ENCODE measurements at regions not wholly inside any gene's neighbourhood (a gene's known extent, or its start where the extent isn't known, plus 50 kb on each side); places are given as distances from the start of the nearest gene placed in this dataset.

DNA sequence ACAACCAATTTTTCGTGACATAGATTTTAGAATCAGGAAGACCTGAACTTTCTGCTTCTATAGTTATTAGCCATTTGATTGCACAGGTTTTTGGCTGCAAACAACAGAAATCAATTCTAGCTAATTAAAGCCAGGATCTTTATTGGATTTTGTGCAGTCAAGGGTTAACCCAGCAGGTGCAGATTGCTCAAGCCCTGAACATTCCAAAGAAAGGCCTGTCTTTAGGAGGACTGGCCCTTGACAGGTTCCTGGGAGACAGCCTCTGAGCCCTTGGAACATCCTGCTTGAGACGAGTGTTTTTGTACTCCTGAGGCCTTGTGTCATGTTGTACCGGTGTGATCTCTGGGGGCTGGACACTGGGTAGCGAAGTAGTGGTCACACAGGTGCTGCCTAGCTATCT is 174.6 kb downstream of the PTCSC3 start:
- TF ChIP-seq POLR2A (IDR thresholded peaks at IDR 0.05; ENCODE audit: low read depth), result no peak
- TF ChIP-seq, protein P1, sequence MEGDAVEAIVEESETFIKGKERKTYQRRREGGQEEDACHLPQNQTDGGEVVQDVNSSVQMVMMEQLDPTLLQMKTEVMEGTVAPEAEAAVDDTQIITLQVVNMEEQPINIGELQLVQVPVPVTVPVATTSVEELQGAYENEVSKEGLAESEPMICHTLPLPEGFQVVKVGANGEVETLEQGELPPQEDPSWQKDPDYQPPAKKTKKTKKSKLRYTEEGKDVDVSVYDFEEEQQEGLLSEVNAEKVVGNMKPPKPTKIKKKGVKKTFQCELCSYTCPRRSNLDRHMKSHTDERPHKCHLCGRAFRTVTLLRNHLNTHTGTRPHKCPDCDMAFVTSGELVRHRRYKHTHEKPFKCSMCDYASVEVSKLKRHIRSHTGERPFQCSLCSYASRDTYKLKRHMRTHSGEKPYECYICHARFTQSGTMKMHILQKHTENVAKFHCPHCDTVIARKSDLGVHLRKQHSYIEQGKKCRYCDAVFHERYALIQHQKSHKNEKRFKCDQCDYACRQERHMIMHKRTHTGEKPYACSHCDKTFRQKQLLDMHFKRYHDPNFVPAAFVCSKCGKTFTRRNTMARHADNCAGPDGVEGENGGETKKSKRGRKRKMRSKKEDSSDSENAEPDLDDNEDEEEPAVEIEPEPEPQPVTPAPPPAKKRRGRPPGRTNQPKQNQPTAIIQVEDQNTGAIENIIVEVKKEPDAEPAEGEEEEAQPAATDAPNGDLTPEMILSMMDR (IDR thresholded peaks at IDR 0.05), result no peak
